ENCODE measurements at regions not wholly inside any gene's neighbourhood (a gene's known extent, or its start where the extent isn't known, plus 50 kb on each side); places are given as distances from the start of the nearest gene placed in this dataset.
"Not testable (repeated sequence)": the region's sequence is repeated elsewhere in the genome, so short reads cannot be mapped to it uniquely, and the experiment has no call there.

- H2AFZ ChIP-seq (ENCODE audit: low read depth, low read length); POLR2A ChIA-PET; BruUV-seq (replicated peaks); ATAC-seq; FAIRE-seq; H3K79me2 ChIP-seq (ENCODE audit: control insufficient read depth, insufficient read depth, low read length); intact Hi-C loops (cut with micrococcal nuclease); H4K20me1 ChIP-seq (replicated peaks; ENCODE audit: control insufficient read depth, insufficient read depth, low read length); H3K9ac ChIP-seq (ENCODE audit: insufficient read depth in 1 of 2, low read depth in 2 of 2, low read length in 2 of 2); DNase-seq (ENCODE audit: extremely low read depth in 1 of 4, low spot score in 3 of 4); H3K36me3 ChIP-seq (ENCODE audit: control insufficient read depth, insufficient read depth, low read length); H3K9me3 ChIP-seq (replicated peaks; ENCODE audit: control insufficient read depth, insufficient read depth, low read depth, low read length); in situ Hi-C loops (cut with MboI); H3K4me3 ChIP-seq; H3K4me1 ChIP-seq (replicated peaks in 1 of 2; ENCODE audit: control insufficient read depth in 2 of 2, insufficient read depth in 2 of 2, low read length in 2 of 2); H3K27ac ChIP-seq (ENCODE audit: extremely low read depth, low read depth, low read length); H3K4me2 ChIP-seq (ENCODE audit: insufficient read depth, low read length); CTCF ChIA-PET (ENCODE audit: low intra/inter-chr PET ratio); H3K9me1 ChIP-seq (ENCODE audit: control insufficient read depth, insufficient read depth, low read length): not testable (repeated sequence)
- WGBS (ENCODE audit: insufficient coverage, low coverage, missing lambda C conversion rate): 5% methylated on average over 9 of the region's 35 CpGs
- H3K27me3 ChIP-seq (ENCODE audit: control insufficient read depth in 2 of 2, insufficient read depth in 2 of 2, low read length in 2 of 2): peaks cover 0 to 29% of the 10 kb centered on the region in 2 experiments; a peak in 4 of 5 replicates
- TF ChIP-seq SAFB (IDR thresholded peaks at IDR 0.05; ENCODE audit: borderline replicate concordance, low read depth, low read length): peak; percentile 64; the same call in 1 of the 2 replicates
Observed at GRCh38 chr16:88227026-88227721, 155.6 kb upstream of the ZNF469 start.

GRCh38 chr16:88227722-88228482 lies 154.9 kb upstream of the ZNF469 start:
- H3K4me2 ChIP-seq (ENCODE audit: insufficient read depth, low read length); H4K20me1 ChIP-seq (replicated peaks; ENCODE audit: control insufficient read depth, insufficient read depth, low read length); H3K9me3 ChIP-seq (replicated peaks; ENCODE audit: control insufficient read depth, insufficient read depth, low read depth, low read length); H3K79me2 ChIP-seq (ENCODE audit: control insufficient read depth, insufficient read depth, low read length); H3K9ac ChIP-seq (ENCODE audit: insufficient read depth in 1 of 2, low read depth in 2 of 2, low read length in 2 of 2); ATAC-seq; POLR2A ChIA-PET; BruUV-seq (replicated peaks); FAIRE-seq; intact Hi-C loops (cut with micrococcal nuclease); H3K36me3 ChIP-seq (ENCODE audit: control insufficient read depth, insufficient read depth, low read length); H3K27ac ChIP-seq (ENCODE audit: extremely low read depth, low read depth, low read length); DNase-seq (ENCODE audit: extremely low read depth in 1 of 4, low spot score in 3 of 4); H3K9me1 ChIP-seq (ENCODE audit: control insufficient read depth, insufficient read depth, low read length); H3K4me1 ChIP-seq (replicated peaks in 1 of 2; ENCODE audit: control insufficient read depth in 2 of 2, insufficient read depth in 2 of 2, low read length in 2 of 2); CTCF ChIA-PET (ENCODE audit: low intra/inter-chr PET ratio); H2AFZ ChIP-seq (ENCODE audit: low read depth, low read length); in situ Hi-C loops (cut with MboI); H3K4me3 ChIP-seq: not testable (repeated sequence)
- H3K27me3 ChIP-seq (ENCODE audit: control insufficient read depth in 2 of 2, insufficient read depth in 2 of 2, low read length in 2 of 2): peaks cover 0 to 29% of the 10 kb centered on the region in 2 experiments; a peak in 4 of 5 replicates
- 23% methylated on average over 29 of the region's 36 CpGs for WGBS (ENCODE audit: insufficient coverage, low coverage, missing lambda C conversion rate)

GRCh38 chr16:88228751-88229150 lies 154.0 kb upstream of the ZNF469 start:
- intact Hi-C loops (cut with micrococcal nuclease); H3K4me2 ChIP-seq (ENCODE audit: insufficient read depth, low read length); DNase-seq (ENCODE audit: extremely low read depth in 1 of 4, low spot score in 3 of 4); POLR2A ChIA-PET; H3K27ac ChIP-seq (ENCODE audit: extremely low read depth, low read depth, low read length); H3K4me3 ChIP-seq; H3K9me1 ChIP-seq (ENCODE audit: control insufficient read depth, insufficient read depth, low read length); H3K9ac ChIP-seq (ENCODE audit: insufficient read depth in 1 of 2, low read depth in 2 of 2, low read length in 2 of 2); BruUV-seq (replicated peaks); ATAC-seq; FAIRE-seq; H3K9me3 ChIP-seq (replicated peaks; ENCODE audit: control insufficient read depth, insufficient read depth, low read depth, low read length); H3K79me2 ChIP-seq (ENCODE audit: control insufficient read depth, insufficient read depth, low read length); H3K36me3 ChIP-seq (ENCODE audit: control insufficient read depth, insufficient read depth, low read length); CTCF ChIA-PET (ENCODE audit: low intra/inter-chr PET ratio); H2AFZ ChIP-seq (ENCODE audit: low read depth, low read length); H3K4me1 ChIP-seq (replicated peaks in 1 of 2; ENCODE audit: control insufficient read depth in 2 of 2, insufficient read depth in 2 of 2, low read length in 2 of 2); H4K20me1 ChIP-seq (replicated peaks; ENCODE audit: control insufficient read depth, insufficient read depth, low read length); in situ Hi-C loops (cut with MboI): not testable (repeated sequence)
- WGBS (ENCODE audit: insufficient coverage, low coverage, missing lambda C conversion rate): 30% methylated on average over 8 of the region's 8 CpGs
- peaks cover 0 to 29% of the 10 kb centered on the region in 2 experiments; a peak in 4 of 5 replicates for H3K27me3 ChIP-seq (ENCODE audit: control insufficient read depth in 2 of 2, insufficient read depth in 2 of 2, low read length in 2 of 2)

Measured in K562 (cell line).